ENCODE measurements at regions not wholly inside any gene's neighbourhood (a gene's known extent, or its start where the extent isn't known, plus 50 kb on each side); places are given as distances from the start of the nearest gene placed in this dataset.

DNA sequence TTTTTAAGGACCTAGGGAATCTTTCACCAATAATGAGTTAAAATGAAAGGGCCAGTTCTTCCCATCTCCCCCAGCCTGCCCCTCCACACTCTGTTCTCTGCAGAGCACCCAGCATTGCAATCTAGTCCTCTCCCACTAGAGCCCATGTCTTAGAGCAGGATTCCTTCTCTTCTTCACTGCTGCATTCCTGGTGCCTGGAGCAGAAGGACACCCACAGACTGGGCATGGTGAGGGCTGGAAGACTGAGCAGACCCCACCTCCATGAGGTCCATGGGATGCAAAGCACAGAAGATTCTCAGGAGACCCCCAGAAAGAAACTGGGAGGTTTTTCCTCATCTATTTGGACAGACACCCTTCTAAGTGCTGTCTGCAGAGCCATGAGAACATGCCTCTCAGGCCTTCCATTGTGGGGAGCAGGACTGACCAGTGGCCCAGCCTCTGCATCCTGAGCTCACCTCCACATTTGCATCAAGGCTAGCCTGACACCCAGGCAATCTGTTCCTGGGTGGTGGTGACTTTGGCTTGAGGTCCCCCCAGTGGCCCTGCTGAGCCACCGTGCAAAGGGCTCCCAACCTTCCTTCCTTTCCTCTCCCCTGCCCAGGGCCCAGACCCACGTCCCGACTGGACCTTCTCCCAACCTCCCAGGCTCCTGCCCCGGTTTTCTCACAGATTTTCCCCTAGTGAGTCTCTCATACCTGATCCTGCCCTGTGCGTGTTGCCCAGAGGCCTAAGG, 74.2 kb upstream of the ZNF469 start (continued):
- no peak for TF ChIP-seq USF2 (IDR thresholded peaks at IDR 0.05; ENCODE audit: low read length)
- no peak for TF ChIP-seq SP4 (IDR thresholded peaks at IDR 0.05; ENCODE audit: low read length)
- TF ChIP-seq KDM5A (IDR thresholded peaks at IDR 0.05; ENCODE audit: low read length) = no peak
- no peak for TF ChIP-seq TAF7 (optimal IDR thresholded peaks at IDR 0.05; ENCODE audit: borderline replicate concordance, low read depth, low read length)
- TF ChIP-seq POU5F1 (IDR thresholded peaks at IDR 0.05; ENCODE audit: low read depth, low read length) = no peak
- TF ChIP-seq ASH2L (IDR thresholded peaks at IDR 0.05; ENCODE audit: low read length) = no peak
- TF ChIP-seq ZNF274 (IDR thresholded peaks at IDR 0.05; ENCODE audit: borderline replicate concordance, extremely low read depth, low read length) = no peak
- TF ChIP-seq RFX5 (IDR thresholded peaks at IDR 0.05; ENCODE audit: borderline replicate concordance, low read depth, low read length) = no peak
- no peak for TF ChIP-seq SIRT6 (IDR thresholded peaks at IDR 0.05; ENCODE audit: low read length)

All from H1 (cell line).